ENCODE measurements at regions not wholly inside any gene's neighbourhood (a gene's known extent, or its start where the extent isn't known, plus 50 kb on each side); places are given as distances from the start of the nearest gene placed in this dataset.

DNA sequence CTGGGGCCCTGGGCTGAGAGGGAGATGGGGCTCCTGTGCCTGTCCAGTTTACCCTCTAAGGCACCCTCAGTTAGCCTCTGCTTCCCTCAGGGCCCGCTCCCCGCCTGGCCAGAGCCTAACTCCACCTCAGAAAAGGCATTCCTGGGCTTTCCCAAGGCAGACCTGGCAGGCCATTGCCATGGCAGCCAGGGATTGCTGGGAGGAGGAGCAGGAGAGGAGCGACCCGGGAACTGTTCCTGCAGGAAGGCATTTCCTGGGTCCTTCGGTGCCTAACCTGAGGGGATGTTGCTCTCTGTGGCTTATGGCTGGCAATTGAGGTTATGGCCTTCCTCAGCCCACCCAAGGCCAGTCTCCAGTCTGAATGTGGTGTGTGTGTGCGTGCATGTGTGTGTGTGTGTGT is 131.3 kb downstream of the PJA1 start:
- TF ChIP-seq, protein P1, sequence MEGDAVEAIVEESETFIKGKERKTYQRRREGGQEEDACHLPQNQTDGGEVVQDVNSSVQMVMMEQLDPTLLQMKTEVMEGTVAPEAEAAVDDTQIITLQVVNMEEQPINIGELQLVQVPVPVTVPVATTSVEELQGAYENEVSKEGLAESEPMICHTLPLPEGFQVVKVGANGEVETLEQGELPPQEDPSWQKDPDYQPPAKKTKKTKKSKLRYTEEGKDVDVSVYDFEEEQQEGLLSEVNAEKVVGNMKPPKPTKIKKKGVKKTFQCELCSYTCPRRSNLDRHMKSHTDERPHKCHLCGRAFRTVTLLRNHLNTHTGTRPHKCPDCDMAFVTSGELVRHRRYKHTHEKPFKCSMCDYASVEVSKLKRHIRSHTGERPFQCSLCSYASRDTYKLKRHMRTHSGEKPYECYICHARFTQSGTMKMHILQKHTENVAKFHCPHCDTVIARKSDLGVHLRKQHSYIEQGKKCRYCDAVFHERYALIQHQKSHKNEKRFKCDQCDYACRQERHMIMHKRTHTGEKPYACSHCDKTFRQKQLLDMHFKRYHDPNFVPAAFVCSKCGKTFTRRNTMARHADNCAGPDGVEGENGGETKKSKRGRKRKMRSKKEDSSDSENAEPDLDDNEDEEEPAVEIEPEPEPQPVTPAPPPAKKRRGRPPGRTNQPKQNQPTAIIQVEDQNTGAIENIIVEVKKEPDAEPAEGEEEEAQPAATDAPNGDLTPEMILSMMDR (IDR thresholded peaks at IDR 0.05; ENCODE audit: low read depth, low read length, poor library complexity, severe bottlenecking), result no peak
- no peak for TF ChIP-seq EZH2phosphoT487 (IDR thresholded peaks at IDR 0.05; ENCODE audit: borderline replicate concordance, low read length)

Data from DOHH2 (cell line).